ENCODE measurements at regions not wholly inside any gene's neighbourhood (a gene's known extent, or its start where the extent isn't known, plus 50 kb on each side); places are given as distances from the start of the nearest gene placed in this dataset.
A peak's percentile ranks its signal among the peaks of the same experiment; 100 is the strongest.

- no peak for TF ChIP-seq CTCF (IDR thresholded peaks at IDR 0.05)
- TF ChIP-seq EP300 (IDR thresholded peaks at IDR 0.05), result no peak
- no peak for TF ChIP-seq POLR2A (IDR thresholded peaks at IDR 0.05)
- DNase-seq (ENCODE audit: low spot score in 2 of 2), result no peak
- Histone ChIP-seq H3K27me3 (no peaks in the 10 kb centered on the region), H3K9me3 (no peaks in the 10 kb centered on the region), H3K27ac (no peak overlapping the region), H3K4me3 (no peak overlapping the region), H3K4me1 (peaks cover 0 to 8% (median 0%) of the 10 kb centered on the region in 4 donors), H3K36me3 (no peaks in the 10 kb centered on the region)
- 63 to 66% methylated on average over 4 of the region's 4 CpGs for WGBS, 2 donors
Observed at GRCh38 chr16:80009971-80010659, 409.6 kb upstream of the MAF start.

GRCh38 chr16:80008857-80009256, 408.3 kb upstream of the MAF start:
- no peaks in the 10 kb centered on the region for H3K9me3 ChIP-seq
- H3K27me3 ChIP-seq, result no peaks in the 10 kb centered on the region
- no peak overlapping the region for H3K27ac ChIP-seq
- H3K4me1 ChIP-seq, result peaks cover 0 to 8% (median 0%) of the 10 kb centered on the region in 4 donors
- no peak for TF ChIP-seq CTCF (IDR thresholded peaks at IDR 0.05)
- DNase-seq (ENCODE audit: low spot score in 2 of 2), result no peak
- 92 to 95% methylated on average over 2 of the region's 2 CpGs for WGBS, 2 donors
- H3K4me3 ChIP-seq, result no peak overlapping the region
- H3K36me3 ChIP-seq, result no peaks in the 10 kb centered on the region

GRCh38 chr16:80007231-80007630, 406.7 kb upstream of the MAF start:
- Histone ChIP-seq H3K4me1 (peaks cover 0 to 8% (median 0%) of the 10 kb centered on the region in 4 donors), H3K36me3 (no peaks in the 10 kb centered on the region), H3K4me3 (no peak overlapping the region), H3K27me3 (no peaks in the 10 kb centered on the region), H3K27ac (no peak overlapping the region), H3K9me3 (no peaks in the 10 kb centered on the region)
- DNase-seq (ENCODE audit: low spot score in 2 of 2), result no peak
- WGBS, 2 donors, result 72 to 83% methylated on average over 4 of the region's 4 CpGs
- TF ChIP-seq POLR2A (IDR thresholded peaks at IDR 0.05) (no peak), EP300 (IDR thresholded peaks at IDR 0.05) (no peak), CTCF (IDR thresholded peaks at IDR 0.05) (no peak)

- Histone ChIP-seq H3K36me3 (no peaks in the 10 kb centered on the region), H3K4me1 (peaks cover 0 to 8% (median 0%) of the 10 kb centered on the region in 4 donors), H3K27ac (peak overlapping the region in 1 of 4 donors; percentile 16), H3K4me3 (no peak overlapping the region), H3K27me3 (no peaks in the 10 kb centered on the region), H3K9me3 (no peaks in the 10 kb centered on the region)
- TF ChIP-seq CTCF (IDR thresholded peaks at IDR 0.05) (no peak), EP300 (IDR thresholded peaks at IDR 0.05) (no peak), POLR2A (IDR thresholded peaks at IDR 0.05) (no peak)
- 51 to 56% methylated on average over 17 of the region's 17 CpGs for WGBS, 2 donors
- no peak for DNase-seq (ENCODE audit: low spot score in 2 of 2)
Observed at GRCh38 chr16:80006241-80007215, 406.0 kb upstream of the MAF start.

GRCh38 chr16:80004113-80004512, 403.6 kb upstream of the MAF start:
- Histone ChIP-seq H3K27ac (no peak overlapping the region), H3K9me3 (no peaks in the 10 kb centered on the region), H3K4me1 (peaks cover 0 to 8% (median 0%) of the 10 kb centered on the region in 4 donors), H3K36me3 (no peaks in the 10 kb centered on the region), H3K27me3 (no peaks in the 10 kb centered on the region), H3K4me3 (no peak overlapping the region)
- WGBS, 2 donors, result 90 to 95% methylated on average over 4 to 6 of the region's 6 CpGs
- no peak for TF ChIP-seq POLR2A (IDR thresholded peaks at IDR 0.05)
- TF ChIP-seq EP300 (IDR thresholded peaks at IDR 0.05), result no peak
- TF ChIP-seq CTCF (IDR thresholded peaks at IDR 0.05), result no peak
- no peak for DNase-seq (ENCODE audit: low spot score in 2 of 2)
